ENCODE measurements at regions not wholly inside any gene's neighbourhood (a gene's known extent, or its start where the extent isn't known, plus 50 kb on each side); places are given as distances from the start of the nearest gene placed in this dataset.

GRCh38 chr6:84330325-84330724 lies 102.9 kb upstream of the CEP162 start:
- DNase-seq (ENCODE audit: low spot score), result no peak
- Histone ChIP-seq H4K20me1 (ENCODE audit: insufficient read depth, low read length) (no peaks in the 10 kb centered on the region), H2AFZ (ENCODE audit: low read length) (no peak overlapping the region), H3K9ac (ENCODE audit: insufficient read depth, low read depth, low read length) (no peak overlapping the region), H3K27ac (ENCODE audit: extremely low read length, insufficient read depth, low read length) (no peak overlapping the region), H3K4me3 (replicated peaks in 1 of 3; ENCODE audit: insufficient read depth in 1 of 3, low read depth in 2 of 3, low read length in 3 of 3) (no peak overlapping the region), H3K27me3 (ENCODE audit: control insufficient read depth in 1 of 2, insufficient read depth in 2 of 2, low read length in 2 of 2) (no peaks in the 10 kb centered on the region), H3K4me1 (ENCODE audit: insufficient read depth, low read length) (no peaks in the 10 kb centered on the region), H3K9me3 (ENCODE audit: low read length) (no peaks in the 10 kb centered on the region), H3K36me3 (replicated peaks in 1 of 2; ENCODE audit: control insufficient read depth in 1 of 2, insufficient read depth in 2 of 2, low read length in 2 of 2) (no peaks in the 10 kb centered on the region), H3K4me2 (ENCODE audit: low read depth, low read length) (no peak overlapping the region), H3K79me2 (ENCODE audit: insufficient read depth, low read length) (no peaks in the 10 kb centered on the region)
- no peak for FAIRE-seq
- ChIA-PET POLR2A (no interaction called here), CTCF (ENCODE audit: low intra/inter-chr PET ratio, low total read pairs) (no interaction called here)
- BruUV-seq (replicated peaks), result no TSS peak
- ATAC-seq, result no peak
- 2% methylated on average over 2 of the region's 2 CpGs for WGBS (ENCODE audit: low lambda C conversion rate)
- TF ChIP-seq ZNF30 (CRISPR knock-in tag; IDR thresholded peaks at IDR 0.05), result no peak
- no peak for TF ChIP-seq RAD21 (CRISPR knock-in tag; IDR thresholded peaks at IDR 0.05)
- no peak for TF ChIP-seq ZNF343 (CRISPR knock-in tag; IDR thresholded peaks at IDR 0.05)
- TF ChIP-seq MTF1 (CRISPR knock-in tag; IDR thresholded peaks at IDR 0.05), result no peak
- no peak for TF ChIP-seq MXD3 (CRISPR knock-in tag; IDR thresholded peaks at IDR 0.05)
- no peak for TF ChIP-seq SMYD3 (CRISPR knock-in tag; IDR thresholded peaks at IDR 0.05)
- TF ChIP-seq, protein P1, sequence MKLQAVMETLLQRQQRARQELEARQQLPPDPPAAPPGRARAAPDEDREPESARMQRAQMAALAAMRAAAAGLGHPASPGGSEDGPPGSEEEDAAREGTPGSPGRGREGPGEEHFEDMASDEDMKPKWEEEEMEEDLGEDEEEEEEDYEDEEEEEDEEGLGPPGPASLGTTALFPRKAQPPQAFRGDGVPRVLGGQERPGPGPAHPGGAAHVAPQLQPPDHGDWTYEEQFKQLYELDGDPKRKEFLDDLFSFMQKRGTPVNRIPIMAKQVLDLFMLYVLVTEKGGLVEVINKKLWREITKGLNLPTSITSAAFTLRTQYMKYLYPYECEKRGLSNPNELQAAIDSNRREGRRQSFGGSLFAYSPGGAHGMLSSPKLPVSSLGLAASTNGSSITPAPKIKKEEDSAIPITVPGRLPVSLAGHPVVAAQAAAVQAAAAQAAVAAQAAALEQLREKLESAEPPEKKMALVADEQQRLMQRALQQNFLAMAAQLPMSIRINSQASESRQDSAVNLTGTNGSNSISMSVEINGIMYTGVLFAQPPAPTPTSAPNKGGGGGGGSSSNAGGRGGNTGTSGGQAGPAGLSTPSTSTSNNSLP (IDR thresholded peaks at IDR 0.05; ENCODE audit: low read depth, low read length), result no peak
- no peak for TF ChIP-seq PRDM15 (CRISPR knock-in tag; IDR thresholded peaks at IDR 0.05)
- no peak for TF ChIP-seq ZNF788 (CRISPR knock-in tag; IDR thresholded peaks at IDR 0.05; ENCODE audit: borderline replicate concordance)
- no peak for TF ChIP-seq ERF (CRISPR knock-in tag; IDR thresholded peaks at IDR 0.05)
- TF ChIP-seq, protein P2, sequence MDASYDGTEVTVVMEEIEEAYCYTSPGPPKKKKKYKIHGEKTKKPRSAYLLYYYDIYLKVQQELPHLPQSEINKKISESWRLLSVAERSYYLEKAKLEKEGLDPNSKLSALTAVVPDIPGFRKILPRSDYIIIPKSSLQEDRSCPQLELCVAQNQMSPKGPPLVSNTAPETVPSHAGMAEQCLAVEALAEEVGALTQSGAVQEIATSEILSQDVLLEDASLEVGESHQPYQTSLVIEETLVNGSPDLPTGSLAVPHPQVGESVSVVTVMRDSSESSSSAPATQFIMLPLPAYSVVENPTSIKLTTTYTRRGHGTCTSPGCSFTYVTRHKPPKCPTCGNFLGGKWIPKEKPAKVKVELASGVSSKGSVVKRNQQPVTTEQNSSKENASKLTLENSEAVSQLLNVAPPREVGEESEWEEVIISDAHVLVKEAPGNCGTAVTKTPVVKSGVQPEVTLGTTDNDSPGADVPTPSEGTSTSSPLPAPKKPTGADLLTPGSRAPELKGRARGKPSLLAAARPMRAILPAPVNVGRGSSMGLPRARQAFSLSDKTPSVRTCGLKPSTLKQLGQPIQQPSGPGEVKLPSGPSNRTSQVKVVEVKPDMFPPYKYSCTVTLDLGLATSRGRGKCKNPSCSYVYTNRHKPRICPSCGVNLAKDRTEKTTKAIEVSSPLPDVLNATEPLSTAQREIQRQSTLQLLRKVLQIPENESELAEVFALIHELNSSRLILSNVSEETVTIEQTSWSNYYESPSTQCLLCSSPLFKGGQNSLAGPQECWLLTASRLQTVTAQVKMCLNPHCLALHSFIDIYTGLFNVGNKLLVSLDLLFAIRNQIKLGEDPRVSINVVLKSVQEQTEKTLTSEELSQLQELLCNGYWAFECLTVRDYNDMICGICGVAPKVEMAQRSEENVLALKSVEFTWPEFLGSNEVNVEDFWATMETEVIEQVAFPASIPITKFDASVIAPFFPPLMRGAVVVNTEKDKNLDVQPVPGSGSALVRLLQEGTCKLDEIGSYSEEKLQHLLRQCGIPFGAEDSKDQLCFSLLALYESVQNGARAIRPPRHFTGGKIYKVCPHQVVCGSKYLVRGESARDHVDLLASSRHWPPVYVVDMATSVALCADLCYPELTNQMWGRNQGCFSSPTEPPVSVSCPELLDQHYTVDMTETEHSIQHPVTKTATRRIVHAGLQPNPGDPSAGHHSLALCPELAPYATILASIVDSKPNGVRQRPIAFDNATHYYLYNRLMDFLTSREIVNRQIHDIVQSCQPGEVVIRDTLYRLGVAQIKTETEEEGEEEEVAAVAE (CRISPR knock-in tag; IDR thresholded peaks at IDR 0.05; ENCODE audit: borderline replicate concordance), result no peak
- no peak for TF ChIP-seq CENPT (CRISPR knock-in tag; IDR thresholded peaks at IDR 0.05; ENCODE audit: low read depth)
- TF ChIP-seq ZFYVE20 (CRISPR knock-in tag; IDR thresholded peaks at IDR 0.05; ENCODE audit: borderline replicate concordance, low read depth), result no peak
- no peak for TF ChIP-seq SRSF4 (IDR thresholded peaks at IDR 0.05; ENCODE audit: low read depth, low read length, poor library complexity, severe bottlenecking)
- TF ChIP-seq FOXJ3 (CRISPR knock-in tag; IDR thresholded peaks at IDR 0.05; ENCODE audit: borderline replicate concordance), result no peak
- in situ Hi-C loops (cut with HindIII; ENCODE audit: extremely low pct_ligation_motif_present, low pct_unique_long_range_greater_than_20kb), result no loop called here
- intact Hi-C loops (cut with micrococcal nuclease; ENCODE audit: unreplicated experiment), result no loop called here
